Right cardiac atrium (tissue), 5 donors: ENCODE measurements at regions not wholly inside any gene's neighbourhood (a gene's known extent, or its start where the extent isn't known, plus 50 kb on each side); places are given as distances from the start of the nearest gene placed in this dataset.

Source experiments
- ATAC-seq, 2 donors: fragments of 200-7000 bp; cut with Tn5 transposase; one replicate each; pipeline versions ENCODE4 v1.8.0 to v1.9.1; 2020; ENCODE audit warnings: moderate library complexity in 2 of 2, mild to moderate bottlenecking in 1 of 2
- DNase-seq, 3 donors: peaks; one replicate each; pipeline ENCODE4 v3.0.0-alpha.2; 2020
- H3K27ac ChIP-seq: one replicate; pipeline ENCODE4 v1.5.1; 2013; ENCODE audit warnings: mild to moderate bottlenecking, low read length, control low read depth, moderate library complexity
- H3K27me3 ChIP-seq: one replicate; pipeline ENCODE4 v1.6.1; 2013; ENCODE audit not compliant: control insufficient read depth, insufficient read depth
- H3K4me1 ChIP-seq: one replicate; pipeline ENCODE4 v1.6.1; 2013; ENCODE audit warnings: low read length; ENCODE audit not compliant: control insufficient read depth, insufficient read depth
- H3K4me3 ChIP-seq: one replicate; pipeline ENCODE4 v1.5.1; 2013; ENCODE audit warnings: low read length, control low read depth
- H3K9me3 ChIP-seq: one replicate; pipeline ENCODE4 v1.6.1; 2013; ENCODE audit warnings: low read length; ENCODE audit not compliant: control insufficient read depth
- WGBS: extraction: QIAGEN DNeasy Blood & Tissue Kit; methylation state at CpG from one replicate; pipeline ENCODE4 v1.1.7; 2013; 5-methylcytosine and 5-hydroxymethylcytosine counted together
- intact Hi-C, 4 donors: fragments of 100-400 bp; cut with DNase I; formaldehyde crosslinking; loops; one replicate each; pipeline versions ENCODE4 v1.11.0 to v1.14.0; 2022 to 2023
- donor health status: healthy with polysubstance abuse.
- donor health status: DM: no; HTN: yes; CAD: no.
- donor health status: DM: no; HTN: no; CAD: no.
- donor health status: DM: no; HTN: yes; CAD: no; lungs with severe emphysema.
- donor health status: DM: yes; HTN: yes; CAD: no.

DNA sequence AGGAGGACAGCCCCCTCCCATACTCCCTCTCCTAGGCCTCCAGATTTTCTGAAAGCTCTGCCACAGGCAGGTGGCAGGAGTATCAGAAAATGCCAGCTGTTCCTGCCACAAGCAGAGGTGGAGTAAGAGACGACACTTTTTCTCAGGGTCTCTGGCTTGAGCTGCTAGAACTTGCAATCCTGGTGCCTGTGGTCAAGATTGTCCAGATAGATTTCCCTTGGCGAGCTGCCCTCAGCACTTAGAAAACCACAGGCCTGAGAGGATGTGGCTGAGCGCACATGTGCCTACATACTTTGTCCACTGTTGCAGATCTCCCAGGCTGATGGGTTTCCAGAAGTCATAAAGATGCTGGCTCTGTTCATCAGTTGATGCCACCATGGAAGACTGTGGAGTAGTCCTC is 65.7 kb upstream of the NAV2 start:
- Histone ChIP-seq H3K27ac (no peak overlapping the region), H3K4me1 (no peaks in the 10 kb centered on the region), H3K9me3 (no peaks in the 10 kb centered on the region), H3K4me3 (no peak overlapping the region), H3K27me3 (no peaks in the 10 kb centered on the region)
- no peak for DNase-seq
- 74% methylated on average over 3 of the region's 3 CpGs for WGBS
- no peak for ATAC-seq
- intact Hi-C loops, result no loop called here

GRCh38 chr11:19646308-19646707 is 66.3 kb upstream of the NAV2 start:
- no peak overlapping the region for H3K4me3 ChIP-seq
- no peaks in the 10 kb centered on the region for H3K9me3 ChIP-seq
- 67% methylated on average over 1 of the region's 1 CpG for WGBS
- ATAC-seq (peak in 1 of 2 donors; percentile 41), DNase-seq (no peak)
- intact Hi-C loops, result no loop called here
- no peaks in the 10 kb centered on the region for H3K4me1 ChIP-seq
- H3K27ac ChIP-seq, result no peak overlapping the region
- no peaks in the 10 kb centered on the region for H3K27me3 ChIP-seq

GRCh38 chr11:19644316-19644715 is 68.3 kb upstream of the NAV2 start:
- Histone ChIP-seq H3K4me3 (no peak overlapping the region), H3K27me3 (no peaks in the 10 kb centered on the region), H3K4me1 (no peaks in the 10 kb centered on the region), H3K27ac (no peak overlapping the region), H3K9me3 (no peaks in the 10 kb centered on the region)
- DNase-seq (no peak), ATAC-seq (no peak)
- intact Hi-C loops, result no loop called here
- WGBS, result 95% methylated on average over 4 of the region's 4 CpGs

DNA sequence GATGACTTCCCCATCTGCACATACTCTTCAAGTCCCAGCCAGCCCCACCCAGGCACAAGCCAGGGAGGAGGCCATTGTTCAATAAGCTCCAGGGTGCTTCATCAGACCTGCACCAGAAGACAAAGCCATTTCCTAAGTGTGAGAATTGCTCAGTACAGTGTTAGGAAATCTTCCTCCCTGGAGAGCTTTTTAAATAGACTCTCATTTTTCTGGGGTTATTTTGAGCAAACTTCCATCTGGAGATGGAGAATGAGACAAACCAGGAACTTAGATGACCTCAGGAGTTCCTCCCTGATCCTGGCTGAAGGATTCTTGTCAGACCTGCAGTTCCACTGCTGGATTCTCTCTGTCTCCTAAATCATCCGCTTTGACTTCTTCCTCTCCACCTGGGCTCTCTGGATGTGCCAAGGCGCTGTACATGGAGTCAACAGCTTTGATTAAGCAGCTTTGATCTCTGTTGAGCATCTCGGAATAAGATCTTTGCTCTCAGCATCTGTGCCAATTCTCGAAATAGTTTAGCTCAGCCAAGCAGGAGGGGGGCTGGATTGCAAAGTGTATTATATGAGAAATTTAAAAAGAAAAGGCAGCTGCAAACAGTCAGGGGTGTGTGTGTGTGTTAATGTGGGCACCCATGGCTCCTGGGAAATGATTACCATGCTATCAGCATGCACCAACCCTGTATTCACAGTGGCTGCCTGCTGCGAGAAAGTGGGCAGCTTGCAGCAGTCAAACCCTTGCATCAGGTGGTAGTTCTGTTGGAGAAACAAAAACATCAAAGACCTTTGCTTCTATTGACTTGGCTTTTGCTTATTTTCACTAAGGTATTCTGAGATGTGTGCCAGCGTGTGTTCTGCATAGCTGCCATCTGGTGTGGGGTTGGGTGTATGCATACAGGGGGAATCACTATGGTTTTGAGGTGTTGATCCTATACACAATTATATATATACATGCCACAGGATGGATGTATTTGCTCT is 70.2 kb upstream of the NAV2 start:
- no peak overlapping the region for H3K27ac ChIP-seq
- no peaks in the 10 kb centered on the region for H3K4me1 ChIP-seq
- 73% methylated on average over 6 of the region's 6 CpGs for WGBS
- no peak overlapping the region for H3K4me3 ChIP-seq
- peak; percentile 42 to 76 for ATAC-seq
- intact Hi-C loops, result no loop called here
- H3K9me3 ChIP-seq, result no peaks in the 10 kb centered on the region
- no peaks in the 10 kb centered on the region for H3K27me3 ChIP-seq
- DNase-seq, result peak in 1 of 3 donors; percentile 52

DNA sequence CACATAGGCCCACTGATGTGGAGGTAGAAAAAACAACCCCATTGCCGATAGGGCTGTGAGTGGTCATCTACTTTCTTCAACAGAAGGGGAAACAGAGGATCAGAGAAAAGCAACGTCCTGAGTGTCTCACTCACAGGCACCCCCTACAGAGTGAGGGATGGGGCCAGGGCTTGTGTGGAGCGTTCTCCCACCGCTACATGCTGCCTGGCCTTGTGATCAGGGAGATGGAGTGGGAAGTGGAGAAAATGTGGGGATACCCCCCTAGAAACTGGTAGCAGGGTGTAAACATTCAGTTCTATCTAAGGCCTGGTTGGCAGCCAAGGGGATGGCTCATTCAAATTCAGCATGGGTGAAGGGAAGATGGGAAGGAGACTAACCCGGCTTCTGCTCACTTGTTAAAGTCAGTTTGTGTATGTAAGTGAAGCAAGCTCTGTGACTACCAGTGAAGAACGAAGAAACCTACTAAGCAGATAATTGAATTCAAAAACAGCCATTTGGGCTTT is 73.0 kb upstream of the NAV2 start:
- intact Hi-C loops, result no loop called here
- 93% methylated on average over 6 of the region's 6 CpGs for WGBS
- Histone ChIP-seq H3K4me3 (no peak overlapping the region), H3K4me1 (no peaks in the 10 kb centered on the region), H3K9me3 (no peaks in the 10 kb centered on the region), H3K27ac (no peak overlapping the region), H3K27me3 (no peaks in the 10 kb centered on the region)
- DNase-seq, result no peak
- ATAC-seq, result no peak

DNA sequence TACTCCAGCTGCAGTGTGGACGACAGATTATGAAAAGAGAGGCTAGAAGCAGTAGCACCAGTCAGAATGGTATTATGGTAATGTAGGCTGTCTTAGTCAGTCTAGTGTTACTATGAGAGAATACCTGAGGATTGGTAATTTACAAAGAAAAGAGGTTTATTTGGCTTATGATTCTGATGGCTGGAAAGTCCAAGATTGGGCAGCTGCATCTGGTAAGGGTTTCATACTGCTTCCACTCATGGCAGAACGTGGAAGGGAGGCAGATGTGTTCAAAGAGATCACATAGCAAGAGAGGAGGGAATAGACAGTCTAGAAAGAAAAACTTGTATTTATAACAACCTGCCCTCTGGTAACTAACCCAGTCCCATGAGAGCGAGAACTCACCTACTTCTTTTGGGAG is 77.3 kb upstream of the NAV2 start:
- no peaks in the 10 kb centered on the region for H3K27me3 ChIP-seq
- no peaks in the 10 kb centered on the region for H3K9me3 ChIP-seq
- no peak overlapping the region for H3K27ac ChIP-seq
- H3K4me1 ChIP-seq, result peaks cover 6% of the 10 kb centered on the region
- WGBS, result 91% methylated on average over 3 of the region's 3 CpGs
- intact Hi-C loops, result no loop called here
- no peak for ATAC-seq
- H3K4me3 ChIP-seq, result no peak overlapping the region
- DNase-seq, result no peak

GRCh38 chr11:19633276-19633675 is 79.4 kb upstream of the NAV2 start:
- intact Hi-C loops, result no loop called here
- Histone ChIP-seq H3K27me3 (no peaks in the 10 kb centered on the region), H3K4me1 (peaks cover 11% of the 10 kb centered on the region), H3K27ac (peak overlapping the region; percentile 22), H3K4me3 (no peak overlapping the region), H3K9me3 (no peaks in the 10 kb centered on the region)
- ATAC-seq (peak; percentile 80 to 86), DNase-seq (peak; percentile 80 to 86 (median 81))
- 75% methylated on average over 7 of the region's 7 CpGs for WGBS

DNA sequence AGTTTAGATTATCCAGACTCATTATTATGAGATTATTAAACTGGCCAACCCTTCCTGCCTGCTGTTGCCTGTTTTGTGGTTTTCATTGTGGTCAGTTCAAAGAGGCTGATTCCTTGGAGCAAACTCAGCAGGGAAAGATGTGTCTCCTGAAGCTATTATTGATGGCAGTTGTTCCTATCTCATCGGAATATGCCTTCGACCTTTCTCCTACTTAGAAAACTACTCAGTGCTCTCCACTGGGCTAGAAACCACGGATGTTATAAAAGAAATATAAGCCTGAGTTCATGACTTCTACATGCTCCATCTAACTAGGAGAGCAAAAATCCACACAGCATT is 80.2 kb upstream of the NAV2 start:
- no peak for DNase-seq
- intact Hi-C loops, result no loop called here
- Histone ChIP-seq H3K9me3 (no peaks in the 10 kb centered on the region), H3K4me3 (no peak overlapping the region), H3K4me1 (peaks cover 18% of the 10 kb centered on the region), H3K27me3 (no peaks in the 10 kb centered on the region), H3K27ac (no peak overlapping the region)
- WGBS, result 44% methylated on average over 3 of the region's 3 CpGs
- no peak for ATAC-seq

- H3K9me3 ChIP-seq, result no peaks in the 10 kb centered on the region
- peaks cover 21% of the 10 kb centered on the region for H3K4me1 ChIP-seq
- no peak overlapping the region for H3K4me3 ChIP-seq
- H3K27me3 ChIP-seq, result no peaks in the 10 kb centered on the region
- DNase-seq (no peak), ATAC-seq (no peak)
- 71% methylated on average over 9 of the region's 9 CpGs for WGBS
- H3K27ac ChIP-seq, result no peak overlapping the region
- intact Hi-C loops, result no loop called here
Observed at GRCh38 chr11:19631712-19632498, 80.7 kb upstream of the NAV2 start.

DNA sequence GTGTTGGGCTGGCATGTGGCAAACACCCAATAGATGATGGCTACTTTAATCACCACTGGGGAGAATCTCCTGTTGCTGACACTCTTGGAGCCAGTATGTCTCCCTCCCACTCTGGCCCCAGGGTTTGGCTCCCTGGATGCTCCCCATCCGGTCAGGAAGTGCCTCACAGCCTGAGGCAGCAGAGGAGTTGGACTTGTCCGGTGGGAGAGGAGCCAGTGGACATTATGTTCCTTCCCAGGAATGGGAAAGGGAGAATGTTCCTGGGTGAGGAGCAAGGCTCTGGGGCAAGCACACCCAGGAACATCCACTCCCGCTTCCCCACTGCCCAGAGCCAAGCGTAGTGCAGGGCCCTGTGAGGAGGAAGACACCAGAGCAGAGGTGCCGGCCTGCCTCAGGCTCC is 84.6 kb upstream of the NAV2 start:
- Histone ChIP-seq H3K27ac (peak overlapping the region; percentile 86), H3K27me3 (no peaks in the 10 kb centered on the region), H3K4me3 (no peak overlapping the region), H3K4me1 (peaks cover 21% of the 10 kb centered on the region), H3K9me3 (no peaks in the 10 kb centered on the region)
- intact Hi-C loops, result no loop called here
- peak; percentile 98 for ATAC-seq
- 32% methylated on average over 5 of the region's 5 CpGs for whole genome bisulfite sequencing
- peak; percentile 85 to 93 (median 86) for DNase-seq

DNA sequence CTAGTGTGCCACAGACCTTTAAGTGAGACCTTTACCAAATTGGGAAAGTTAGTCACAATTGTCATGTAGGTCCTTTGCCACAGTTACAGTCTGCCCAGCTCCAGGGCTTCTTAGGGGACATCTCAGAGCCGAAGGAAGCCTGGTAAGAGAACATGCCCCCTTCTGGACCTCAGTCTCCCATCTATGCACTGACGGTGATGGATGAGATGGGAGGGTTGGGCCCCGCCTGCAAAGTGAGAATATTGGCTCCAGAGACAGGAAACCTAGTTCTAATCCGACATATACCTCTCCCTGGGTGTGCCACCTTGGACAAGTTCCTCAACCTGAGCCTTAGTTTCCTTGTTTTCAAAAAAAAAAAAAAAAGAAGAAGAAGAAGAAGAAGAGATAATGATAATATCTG is 85.1 kb upstream of the NAV2 start:
- H3K9me3 ChIP-seq, result no peaks in the 10 kb centered on the region
- intact Hi-C loops, result no loop called here
- 60% methylated on average over 4 of the region's 4 CpGs for WGBS
- no peak for DNase-seq
- no peak overlapping the region for H3K4me3 ChIP-seq
- H3K27ac ChIP-seq, result peak overlapping the region; percentile 47
- H3K27me3 ChIP-seq, result no peaks in the 10 kb centered on the region
- ATAC-seq, result peak in 1 of 2 donors; percentile 8
- peaks cover 21% of the 10 kb centered on the region for H3K4me1 ChIP-seq
